Stimulated activated CD4-positive, alpha-beta T cell treated with anti-CD3 and anti-CD28 coated beads, TNF-alpha, amount 100 ng/mL, for 4 hours (primary cell): ENCODE measurements at regions not wholly inside any gene's neighbourhood (a gene's known extent, or its start where the extent isn't known, plus 50 kb on each side); places are given as distances from the start of the nearest gene placed in this dataset.

Experiments
- DNase-seq, 3 experiments: peaks; one replicate each; pipeline ENCODE4 v3.0.0-alpha.2; 2020; ENCODE audit warnings: low read depth in 3 of 3

GRCh38 chr2:212945526-212945925 lies 205.9 kb downstream of the IKZF2 start:
- DNase-seq, result no peak

DNA sequence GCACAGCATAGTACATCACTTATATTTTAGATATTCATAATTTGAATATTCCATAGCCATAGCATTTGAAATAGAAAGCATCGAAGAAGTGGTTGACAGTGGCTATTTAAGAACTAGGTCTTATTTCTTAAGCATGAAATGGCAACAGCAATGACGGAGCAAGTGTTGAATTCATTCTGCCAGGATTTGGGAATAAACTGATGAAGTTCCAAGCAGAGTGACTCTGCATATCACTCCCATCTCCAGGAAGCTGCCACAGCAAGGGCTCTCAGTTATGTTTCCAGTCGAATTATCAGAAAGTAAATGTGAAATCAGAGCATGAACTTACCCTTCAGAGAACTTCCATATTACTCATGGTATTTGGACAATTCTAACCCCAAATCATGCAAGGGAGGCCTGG lies 208.1 kb downstream of the IKZF2 start:
- no peak for DNase-seq

GRCh38 chr2:212941361-212941760 lies 210.1 kb downstream of the IKZF2 start:
- no peak for DNase-seq

DNA sequence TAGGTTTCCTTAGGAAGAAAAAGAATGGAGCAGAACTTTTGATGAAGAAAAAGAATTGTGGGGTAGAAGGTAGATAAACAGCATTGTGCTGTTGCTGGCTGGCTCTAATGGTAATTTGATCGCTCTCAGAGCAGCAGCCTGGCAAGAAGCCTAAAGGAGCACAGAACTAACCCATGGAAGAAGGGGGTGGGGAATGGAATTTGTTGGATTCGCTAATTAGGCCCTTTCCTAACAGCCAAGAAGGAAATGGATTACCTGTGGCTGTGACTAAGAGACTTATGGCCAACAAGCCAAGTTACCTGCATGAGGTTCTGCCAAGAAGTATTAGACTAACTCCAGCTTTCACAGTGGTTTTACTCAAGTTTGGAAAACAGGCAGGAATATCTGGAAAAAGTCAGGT lies 210.6 kb downstream of the IKZF2 start:
- DNase-seq, result no peak

- DNase-seq, result no peak
These were observed 211.5 kb downstream of the IKZF2 start for GRCh38 chr2:212939777-212940531.

DNA sequence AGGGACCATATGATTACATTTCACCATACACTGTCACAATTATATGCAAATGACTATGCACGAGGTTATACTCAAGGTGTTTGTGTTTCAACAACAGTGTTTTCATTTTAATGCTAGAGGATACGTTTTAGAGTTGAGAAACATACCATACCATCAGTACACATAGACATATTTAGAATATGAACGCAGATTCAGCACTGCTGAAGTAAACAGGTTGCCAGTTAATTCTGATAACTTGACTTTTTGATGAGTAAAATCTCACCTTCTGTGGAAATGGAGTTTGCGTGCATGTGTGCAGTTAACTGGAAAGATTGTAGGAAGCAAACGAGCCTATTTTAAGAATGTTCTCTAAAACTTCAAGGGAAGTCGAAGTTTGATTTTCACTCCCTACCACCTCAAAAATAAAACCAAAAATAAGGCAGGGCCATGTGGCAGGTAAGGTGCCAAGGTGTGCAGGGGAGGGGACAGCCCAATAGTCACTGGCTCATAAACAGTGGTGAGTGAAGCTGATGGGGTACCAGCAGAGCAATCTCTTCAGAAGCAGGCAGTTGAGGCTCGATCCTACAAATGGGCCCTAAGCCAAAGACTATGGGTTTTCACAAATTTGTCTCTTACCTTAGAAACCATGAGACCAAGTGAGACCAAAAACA lies 213.1 kb downstream of the IKZF2 start:
- no peak for DNase-seq

DNA sequence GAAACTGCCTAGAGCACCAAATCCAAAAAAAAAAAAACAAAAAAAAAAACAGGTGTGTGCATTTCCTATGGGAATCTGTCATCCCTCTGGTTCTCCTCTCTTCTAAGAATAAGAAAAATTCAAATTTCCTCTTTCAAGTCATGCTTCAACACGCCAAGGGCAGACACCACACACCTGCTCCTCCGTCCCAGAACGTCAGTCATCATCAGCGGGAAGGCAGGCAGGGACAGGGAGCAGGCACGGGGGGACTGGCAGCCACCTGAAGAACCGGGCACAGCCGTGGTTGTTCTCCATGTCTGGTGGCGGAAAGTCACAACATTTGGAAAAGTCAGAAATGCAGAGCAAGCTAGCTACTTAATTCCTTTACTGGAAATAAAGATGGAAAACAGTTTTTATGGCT lies 214.8 kb downstream of the IKZF2 start:
- no peak for DNase-seq

DNA sequence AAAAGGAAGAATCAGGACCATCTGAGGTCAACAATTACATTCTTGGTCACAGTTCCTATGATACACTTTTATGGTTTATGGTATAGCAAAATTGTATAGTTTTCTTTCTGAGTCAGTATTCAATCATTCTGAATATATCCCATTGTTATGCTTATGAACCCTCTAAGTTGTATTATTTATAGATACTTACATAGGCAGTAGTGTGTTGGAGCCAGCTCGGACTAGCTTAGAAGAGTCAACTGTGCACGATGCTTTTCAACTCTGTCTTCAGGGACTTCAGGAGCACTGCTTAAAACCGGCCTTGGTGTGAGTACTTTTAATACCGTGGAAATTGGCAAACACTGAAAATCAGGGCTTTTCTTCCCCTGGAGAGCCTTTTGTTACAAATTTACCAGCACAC lies 215.7 kb downstream of the IKZF2 start:
- DNase-seq, result no peak

DNA sequence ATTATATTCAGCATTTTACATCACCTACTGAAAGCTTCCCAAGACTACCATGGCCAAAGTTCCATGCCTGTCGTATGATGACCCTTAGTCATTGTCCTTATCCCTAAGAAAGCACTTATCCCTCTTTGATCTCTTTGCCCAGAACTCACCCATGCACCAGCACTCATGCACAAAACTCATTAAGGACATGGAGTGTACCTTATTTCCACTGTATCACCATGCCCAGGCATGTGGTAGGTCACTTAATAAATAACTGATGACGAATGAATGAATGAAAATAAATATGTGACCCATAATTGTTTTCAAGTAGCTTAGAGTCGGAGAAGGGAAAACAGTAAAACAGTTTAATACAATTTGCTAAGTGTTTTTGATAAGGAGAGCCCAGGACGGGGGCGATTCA lies 220.1 kb downstream of the IKZF2 start:
- DNase-seq, result no peak

- no peak for DNase-seq
These were observed 220.7 kb downstream of the IKZF2 start for GRCh38 chr2:212930556-212931260.

- DNase-seq, result no peak
These were observed 221.4 kb downstream of the IKZF2 start for GRCh38 chr2:212929971-212930370.

DNA sequence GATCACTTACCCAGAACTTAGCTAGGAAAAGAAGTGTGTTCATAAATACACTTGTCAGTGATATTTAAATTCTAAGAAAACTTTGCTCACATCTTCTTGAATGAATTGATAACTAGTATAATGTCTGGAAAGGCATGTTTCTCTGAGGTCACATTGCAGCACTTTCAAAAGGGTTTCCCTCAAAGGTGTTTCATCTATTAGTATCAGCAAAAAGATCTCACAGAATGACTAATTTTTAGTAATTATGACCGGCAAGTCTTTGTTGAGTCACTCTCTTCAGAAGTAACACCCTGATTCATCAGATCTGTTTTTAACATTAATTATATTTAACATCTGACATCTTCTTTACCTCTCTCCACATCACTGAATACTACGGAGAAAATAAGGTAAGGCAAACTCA lies 222.3 kb downstream of the IKZF2 start:
- no peak for DNase-seq

DNA sequence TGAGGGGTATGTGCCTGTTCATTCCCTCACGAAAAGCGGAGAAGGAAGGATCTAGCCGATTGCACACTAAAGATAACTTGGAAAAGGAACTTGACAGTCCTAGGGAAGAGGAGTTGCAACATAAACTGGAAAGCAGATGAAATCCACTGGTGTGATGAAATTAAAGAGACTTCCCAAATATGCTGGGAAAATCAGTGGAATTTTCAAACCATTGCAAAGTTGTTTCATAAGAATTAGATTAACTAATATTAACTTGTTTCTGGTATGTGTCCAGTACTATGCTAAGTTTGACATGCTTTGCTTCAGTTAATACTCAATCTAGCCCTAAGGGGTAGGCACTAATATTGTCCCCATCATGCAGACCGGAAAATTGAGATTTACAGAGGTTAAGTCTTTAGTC lies 222.7 kb downstream of the IKZF2 start:
- no peak for DNase-seq

- DNase-seq, result no peak
These were observed 224.5 kb downstream of the IKZF2 start for GRCh38 chr2:212926940-212927339.

DNA sequence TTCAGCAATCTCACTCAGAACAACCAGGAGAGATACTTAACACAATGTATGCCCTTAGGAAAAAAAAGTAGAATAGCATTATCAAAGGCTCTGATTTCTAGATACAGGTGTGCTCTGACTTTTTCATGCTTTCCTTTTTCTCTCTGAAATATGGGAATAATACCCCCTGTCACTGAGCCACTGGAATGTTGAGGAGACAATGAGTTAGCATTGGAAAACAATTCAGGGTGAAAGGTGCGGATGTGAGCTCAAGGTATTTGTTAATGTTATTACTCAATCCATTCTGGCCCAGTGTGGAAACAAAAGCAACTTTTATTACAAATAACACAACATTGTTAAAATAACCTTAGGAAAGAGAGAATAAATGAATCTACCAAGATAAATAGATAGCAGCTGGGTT lies 228.0 kb downstream of the IKZF2 start:
- no peak for DNase-seq

DNA sequence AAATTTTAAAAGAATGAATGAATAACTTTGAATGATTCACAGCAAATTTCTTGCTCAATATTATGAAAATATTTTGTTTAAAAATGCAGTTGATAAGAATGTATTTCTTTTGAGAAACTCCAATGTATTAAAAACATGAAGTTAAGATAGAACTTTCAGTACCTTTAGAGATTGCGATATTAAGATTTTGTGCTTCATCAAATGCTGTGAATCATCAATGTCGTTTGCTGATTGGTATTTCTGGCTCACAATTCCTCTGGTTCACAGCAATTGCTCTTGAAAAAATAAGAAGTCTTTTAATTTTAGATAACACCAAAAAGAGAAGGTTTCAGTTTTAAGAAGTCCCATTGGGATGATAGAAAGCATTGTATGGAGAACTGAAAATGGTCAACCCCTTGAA lies 228.7 kb downstream of the IKZF2 start:
- DNase-seq, result no peak

DNA sequence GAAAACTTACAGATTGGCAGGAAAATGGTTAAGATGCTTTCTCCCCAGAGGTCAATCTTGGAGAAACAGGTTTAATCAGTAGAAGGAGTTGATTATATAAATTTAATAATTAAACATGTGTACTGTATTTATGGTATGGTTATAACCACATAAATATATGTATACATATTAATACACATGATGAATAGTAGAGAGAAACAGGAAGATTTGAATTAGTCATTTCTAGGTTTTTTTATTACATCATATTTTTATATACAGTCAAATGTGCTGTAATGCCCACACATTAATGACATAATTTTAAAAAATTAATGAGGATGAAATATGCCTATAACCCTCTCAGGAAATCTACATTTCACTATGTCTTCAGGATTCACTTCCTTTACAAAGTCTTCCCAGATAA lies 229.7 kb downstream of the IKZF2 start:
- no peak for DNase-seq

GRCh38 chr2:212921061-212921460 lies 230.4 kb downstream of the IKZF2 start:
- DNase-seq, result no peak

GRCh38 chr2:212919238-212919637 lies 232.2 kb downstream of the IKZF2 start:
- no peak for DNase-seq

DNA sequence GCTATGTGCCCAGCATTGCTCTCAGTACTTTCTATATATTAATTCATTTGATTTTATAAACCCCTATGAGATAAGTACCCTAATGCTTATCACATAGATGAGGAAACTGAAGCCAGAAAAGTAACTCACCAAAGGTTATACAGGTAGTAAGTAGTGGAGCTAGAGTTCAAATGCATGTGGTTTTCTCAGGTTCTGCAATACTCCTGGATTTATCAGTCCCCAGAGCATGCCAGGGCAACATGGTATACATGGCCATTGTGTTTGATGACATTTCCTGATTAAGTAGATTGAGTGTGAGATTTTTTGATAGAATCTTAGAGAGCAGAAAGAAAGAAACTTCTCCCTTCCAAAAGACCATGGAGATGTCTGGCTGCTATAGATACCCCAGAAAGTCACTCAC lies 233.1 kb downstream of the IKZF2 start:
- DNase-seq, result no peak

DNA sequence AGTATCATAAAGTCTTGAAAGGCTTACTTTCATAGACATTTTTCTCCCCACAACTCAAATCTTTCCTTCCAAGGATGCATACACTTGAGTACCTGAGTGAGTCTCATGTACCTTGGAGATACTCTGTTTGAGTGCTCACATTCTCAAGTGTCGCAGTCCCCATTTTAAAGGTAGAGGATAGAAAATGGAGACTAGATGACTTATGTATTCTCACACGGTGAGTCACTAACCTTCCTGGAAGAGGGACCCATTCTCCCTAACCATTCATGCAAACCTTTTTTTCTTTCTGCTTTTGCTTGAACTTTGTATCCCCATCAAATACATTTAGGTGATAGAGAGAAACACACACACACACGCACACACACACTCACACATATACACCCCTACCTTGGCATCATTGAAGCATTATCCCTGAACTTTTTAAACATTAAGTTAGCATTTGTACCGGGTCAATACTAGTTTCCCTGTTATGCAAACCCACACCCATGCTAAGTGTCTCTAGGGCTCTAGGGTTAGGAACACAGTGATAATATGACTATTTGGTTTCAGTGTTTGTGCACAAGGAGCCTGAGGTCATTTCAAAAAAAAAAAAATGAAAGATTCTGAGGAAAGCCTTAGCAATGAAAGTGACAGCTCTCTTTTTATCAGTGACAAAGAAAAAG lies 236.2 kb downstream of the IKZF2 start:
- DNase-seq, result no peak

- no peak for DNase-seq
These were observed 237.0 kb downstream of the IKZF2 start for GRCh38 chr2:212914392-212914791.
